ENCODE measurements at regions not wholly inside any gene's neighbourhood (a gene's known extent, or its start where the extent isn't known, plus 50 kb on each side); places are given as distances from the start of the nearest gene placed in this dataset.

DNA sequence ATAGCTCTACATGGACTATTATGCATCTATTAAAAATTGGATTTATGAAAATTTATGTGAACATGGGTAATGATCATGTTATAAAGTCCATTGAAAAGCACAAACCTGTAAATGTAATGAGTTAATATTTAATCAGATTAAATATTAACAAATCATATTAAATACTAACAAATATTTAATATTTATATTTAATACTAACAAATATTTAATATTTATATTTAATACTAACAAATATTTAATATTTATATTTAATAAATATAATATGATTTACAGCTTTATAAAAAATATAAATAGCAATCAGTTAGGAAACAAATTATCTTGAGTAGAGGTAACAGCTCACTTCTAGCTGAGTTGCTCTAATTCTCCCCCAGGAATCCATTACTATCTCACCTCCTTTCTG, 758.0 kb upstream of the USP15 start:
- TF ChIP-seq, protein P1, sequence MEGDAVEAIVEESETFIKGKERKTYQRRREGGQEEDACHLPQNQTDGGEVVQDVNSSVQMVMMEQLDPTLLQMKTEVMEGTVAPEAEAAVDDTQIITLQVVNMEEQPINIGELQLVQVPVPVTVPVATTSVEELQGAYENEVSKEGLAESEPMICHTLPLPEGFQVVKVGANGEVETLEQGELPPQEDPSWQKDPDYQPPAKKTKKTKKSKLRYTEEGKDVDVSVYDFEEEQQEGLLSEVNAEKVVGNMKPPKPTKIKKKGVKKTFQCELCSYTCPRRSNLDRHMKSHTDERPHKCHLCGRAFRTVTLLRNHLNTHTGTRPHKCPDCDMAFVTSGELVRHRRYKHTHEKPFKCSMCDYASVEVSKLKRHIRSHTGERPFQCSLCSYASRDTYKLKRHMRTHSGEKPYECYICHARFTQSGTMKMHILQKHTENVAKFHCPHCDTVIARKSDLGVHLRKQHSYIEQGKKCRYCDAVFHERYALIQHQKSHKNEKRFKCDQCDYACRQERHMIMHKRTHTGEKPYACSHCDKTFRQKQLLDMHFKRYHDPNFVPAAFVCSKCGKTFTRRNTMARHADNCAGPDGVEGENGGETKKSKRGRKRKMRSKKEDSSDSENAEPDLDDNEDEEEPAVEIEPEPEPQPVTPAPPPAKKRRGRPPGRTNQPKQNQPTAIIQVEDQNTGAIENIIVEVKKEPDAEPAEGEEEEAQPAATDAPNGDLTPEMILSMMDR (IDR thresholded peaks at IDR 0.05; ENCODE audit: insufficient read depth, low read length) = no peak
- no peak for TF ChIP-seq POLR2AphosphoS5 (IDR thresholded peaks at IDR 0.05; ENCODE audit: low read depth)
- no peak for TF ChIP-seq GABPA (IDR thresholded peaks at IDR 0.05; ENCODE audit: low read depth)
- no peak for TF ChIP-seq REST (IDR thresholded peaks at IDR 0.05; ENCODE audit: insufficient replicate concordance, low read depth)
- TF ChIP-seq SPI1 (IDR thresholded peaks at IDR 0.05; ENCODE audit: borderline replicate concordance, low read depth) = no peak
